ENCODE measurements at regions not wholly inside any gene's neighbourhood (a gene's known extent, or its start where the extent isn't known, plus 50 kb on each side); places are given as distances from the start of the nearest gene placed in this dataset.

DNA sequence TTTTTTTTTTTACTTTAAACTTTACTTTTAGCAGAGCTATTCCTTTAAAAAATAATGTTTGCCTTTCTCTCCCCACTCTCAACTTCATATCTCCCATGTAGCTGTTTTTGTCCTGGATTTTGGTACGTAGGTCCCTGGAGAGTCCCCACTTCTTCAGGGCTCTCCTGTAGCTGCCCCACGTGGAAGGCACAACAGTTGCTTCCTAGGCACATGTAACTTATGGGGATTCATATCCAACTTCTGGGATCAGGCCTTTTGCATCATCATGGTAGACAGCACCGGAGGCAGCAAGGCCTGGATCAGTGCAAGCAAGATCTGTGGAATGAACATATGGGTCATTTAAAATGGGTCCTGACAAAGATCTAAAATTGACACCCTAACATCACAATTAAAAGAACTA, 95.7 kb downstream of the ACAA2 start:
- Histone ChIP-seq H3K27me3 (replicated peaks in 1 of 2; ENCODE audit: control insufficient read depth in 2 of 2, insufficient read depth in 2 of 2, low read length in 1 of 2) (no peaks in the 10 kb centered on the region), H3K79me2 (ENCODE audit: control insufficient read depth, insufficient read depth, low read length) (no peaks in the 10 kb centered on the region), H2AFZ (ENCODE audit: control insufficient read depth, low read depth, low read length) (no peak overlapping the region), H4K20me1 (ENCODE audit: control insufficient read depth, insufficient read depth) (no peaks in the 10 kb centered on the region), H3K9ac (ENCODE audit: control insufficient read depth, insufficient read depth, low read length) (no peak overlapping the region), H3K4me3 (no peak overlapping the region), H3K4me2 (ENCODE audit: control insufficient read depth, insufficient read depth) (no peak overlapping the region), H3K4me1 (ENCODE audit: control insufficient read depth, insufficient read depth, low read length) (no peaks in the 10 kb centered on the region), H3K27ac (ENCODE audit: control insufficient read depth, insufficient read depth) (no peak overlapping the region), H3K36me3 (ENCODE audit: control insufficient read depth in 2 of 2, insufficient read depth in 2 of 2, low read length in 1 of 2) (no peaks in the 10 kb centered on the region), H3K9me3 (replicated peaks; ENCODE audit: control insufficient read depth, insufficient read depth, low read length) (no peaks in the 10 kb centered on the region)
- RAD21 ChIA-PET (ENCODE audit: unreplicated experiment): no interaction called here
- in situ Hi-C loops (cut with MboI): no loop called here
- DNase-seq (ENCODE audit: low read depth, low spot score): no peak
- WGBS (ENCODE audit: insufficient coverage, insufficient replicate concordance, low lambda C conversion rate, missing lambda C conversion rate): 2% methylated on average over 3 of the region's 3 CpGs
- SMC1A ChIA-PET (ENCODE audit: uncharacterized antibody, unreplicated experiment): no interaction called here
- TF ChIP-seq MYC (IDR thresholded peaks at IDR 0.05; ENCODE audit: insufficient read depth, insufficient read length, insufficient replicate concordance, low read length, severe bottlenecking) (no peak), EZH2 (IDR thresholded peaks at IDR 0.05; ENCODE audit: borderline replicate concordance, control insufficient read depth, low read depth, low read length) (no peak)
- FAIRE-seq: no peak
- CTCF ChIA-PET: interaction anchor here (1.0 to 1.5 kb wide), 2 partner anchors 12 to 141 kb away, joined by 3 read pairs; no protein-coding TSS in a partner anchor
- no TSS peak for BruUV-seq (replicated peaks)
- intact Hi-C loops (cut with micrococcal nuclease; ENCODE audit: unreplicated experiment): no loop called here
- POLR2A ChIA-PET: no interaction called here
- no peak for ATAC-seq

DNA sequence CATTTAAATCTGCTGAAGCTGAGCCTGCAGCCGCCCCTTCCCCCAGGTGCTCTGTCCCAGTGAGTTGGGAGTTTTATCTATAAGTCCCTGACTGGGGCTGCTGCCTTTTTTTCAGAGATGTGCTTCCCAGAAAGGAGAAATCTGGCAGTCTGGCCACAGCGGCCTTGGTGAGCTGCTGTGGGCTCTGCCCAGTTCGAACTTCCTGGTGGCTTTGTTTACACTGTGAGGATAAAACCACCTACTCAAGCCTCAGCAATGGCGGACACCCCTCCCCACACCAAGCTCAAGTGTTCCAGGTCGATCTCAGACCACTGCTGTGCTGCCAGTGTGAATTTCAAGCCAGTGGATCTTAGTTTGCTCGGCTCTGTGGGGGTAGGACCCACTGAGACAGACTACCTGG, 97.3 kb downstream of the ACAA2 start:
- FAIRE-seq: no peak
- ChIA-PET SMC1A (ENCODE audit: uncharacterized antibody, unreplicated experiment) (no interaction called here), RAD21 (ENCODE audit: unreplicated experiment) (no interaction called here), CTCF (interaction anchor here (1.5 kb wide), 1 partner anchor 142 kb away, joined by 3 read pairs; no protein-coding TSS in a partner anchor), POLR2A (no interaction called here)
- in situ Hi-C loops (cut with MboI) (no loop called here), intact Hi-C loops (cut with micrococcal nuclease; ENCODE audit: unreplicated experiment) (no loop called here)
- H3K4me2 ChIP-seq (ENCODE audit: control insufficient read depth, insufficient read depth): no peak overlapping the region
- WGBS (ENCODE audit: insufficient coverage, insufficient replicate concordance, low lambda C conversion rate, missing lambda C conversion rate): 5% methylated on average over 6 of the region's 6 CpGs
- no peaks in the 10 kb centered on the region for H3K36me3 ChIP-seq (ENCODE audit: control insufficient read depth in 2 of 2, insufficient read depth in 2 of 2, low read length in 1 of 2)
- no peak for DNase-seq (ENCODE audit: low read depth, low spot score)
- no peaks in the 10 kb centered on the region for H4K20me1 ChIP-seq (ENCODE audit: control insufficient read depth, insufficient read depth)
- H3K27me3 ChIP-seq (replicated peaks in 1 of 2; ENCODE audit: control insufficient read depth in 2 of 2, insufficient read depth in 2 of 2, low read length in 1 of 2): no peaks in the 10 kb centered on the region
- no peaks in the 10 kb centered on the region for H3K4me1 ChIP-seq (ENCODE audit: control insufficient read depth, insufficient read depth, low read length)
- ATAC-seq: no peak
- H3K27ac ChIP-seq (ENCODE audit: control insufficient read depth, insufficient read depth): no peak overlapping the region
- no TSS peak for BruUV-seq (replicated peaks)
- no peak overlapping the region for H3K4me3 ChIP-seq
- H3K79me2 ChIP-seq (ENCODE audit: control insufficient read depth, insufficient read depth, low read length): no peaks in the 10 kb centered on the region
- no peak for TF ChIP-seq TAF1 (IDR thresholded peaks at IDR 0.05; ENCODE audit: borderline replicate concordance, low read depth, low read length)
- no peak for TF ChIP-seq SMC3 (IDR thresholded peaks at IDR 0.05; ENCODE audit: borderline replicate concordance, low read length)
- no peak for TF ChIP-seq DPF2 (IDR thresholded peaks at IDR 0.05)
- TF ChIP-seq, protein P1, sequence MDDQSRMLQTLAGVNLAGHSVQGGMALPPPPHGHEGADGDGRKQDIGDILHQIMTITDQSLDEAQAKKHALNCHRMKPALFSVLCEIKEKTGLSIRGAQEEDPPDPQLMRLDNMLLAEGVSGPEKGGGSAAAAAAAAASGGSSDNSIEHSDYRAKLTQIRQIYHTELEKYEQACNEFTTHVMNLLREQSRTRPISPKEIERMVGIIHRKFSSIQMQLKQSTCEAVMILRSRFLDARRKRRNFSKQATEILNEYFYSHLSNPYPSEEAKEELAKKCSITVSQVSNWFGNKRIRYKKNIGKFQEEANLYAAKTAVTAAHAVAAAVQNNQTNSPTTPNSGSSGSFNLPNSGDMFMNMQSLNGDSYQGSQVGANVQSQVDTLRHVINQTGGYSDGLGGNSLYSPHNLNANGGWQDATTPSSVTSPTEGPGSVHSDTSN (IDR thresholded peaks at IDR 0.05; ENCODE audit: insufficient replicate concordance, low read depth, low read length): no peak
- TF ChIP-seq TARDBP (IDR thresholded peaks at IDR 0.05; ENCODE audit: borderline replicate concordance): no peak
- no peak for TF ChIP-seq PAX5 (IDR thresholded peaks at IDR 0.05; ENCODE audit: borderline replicate concordance, low read depth, low read length)
- no peak for TF ChIP-seq EZH2 (IDR thresholded peaks at IDR 0.05; ENCODE audit: borderline replicate concordance, control insufficient read depth, low read depth, low read length)
- no peak for TF ChIP-seq CHD2 (IDR thresholded peaks at IDR 0.05; ENCODE audit: borderline replicate concordance, low read depth, low read length)
- TF ChIP-seq SREBF2 (IDR thresholded peaks at IDR 0.05; ENCODE audit: low read length): no peak
- TF ChIP-seq MEF2A (IDR thresholded peaks at IDR 0.05; ENCODE audit: insufficient read depth, low read depth, low read length): no peak
- TF ChIP-seq SIX5 (IDR thresholded peaks at IDR 0.05; ENCODE audit: low read depth, low read length, severe bottlenecking): no peak
- TF ChIP-seq, protein P2, sequence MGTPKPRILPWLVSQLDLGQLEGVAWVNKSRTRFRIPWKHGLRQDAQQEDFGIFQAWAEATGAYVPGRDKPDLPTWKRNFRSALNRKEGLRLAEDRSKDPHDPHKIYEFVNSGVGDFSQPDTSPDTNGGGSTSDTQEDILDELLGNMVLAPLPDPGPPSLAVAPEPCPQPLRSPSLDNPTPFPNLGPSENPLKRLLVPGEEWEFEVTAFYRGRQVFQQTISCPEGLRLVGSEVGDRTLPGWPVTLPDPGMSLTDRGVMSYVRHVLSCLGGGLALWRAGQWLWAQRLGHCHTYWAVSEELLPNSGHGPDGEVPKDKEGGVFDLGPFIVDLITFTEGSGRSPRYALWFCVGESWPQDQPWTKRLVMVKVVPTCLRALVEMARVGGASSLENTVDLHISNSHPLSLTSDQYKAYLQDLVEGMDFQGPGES (IDR thresholded peaks at IDR 0.05): no peak
- TF ChIP-seq, protein P3, sequence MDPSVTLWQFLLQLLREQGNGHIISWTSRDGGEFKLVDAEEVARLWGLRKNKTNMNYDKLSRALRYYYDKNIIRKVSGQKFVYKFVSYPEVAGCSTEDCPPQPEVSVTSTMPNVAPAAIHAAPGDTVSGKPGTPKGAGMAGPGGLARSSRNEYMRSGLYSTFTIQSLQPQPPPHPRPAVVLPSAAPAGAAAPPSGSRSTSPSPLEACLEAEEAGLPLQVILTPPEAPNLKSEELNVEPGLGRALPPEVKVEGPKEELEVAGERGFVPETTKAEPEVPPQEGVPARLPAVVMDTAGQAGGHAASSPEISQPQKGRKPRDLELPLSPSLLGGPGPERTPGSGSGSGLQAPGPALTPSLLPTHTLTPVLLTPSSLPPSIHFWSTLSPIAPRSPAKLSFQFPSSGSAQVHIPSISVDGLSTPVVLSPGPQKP (IDR thresholded peaks at IDR 0.05; ENCODE audit: low read depth, low read length): no peak
- no peak for TF ChIP-seq HDAC6 (IDR thresholded peaks at IDR 0.05; ENCODE audit: unreplicated experiment)
- H3K9ac ChIP-seq (ENCODE audit: control insufficient read depth, insufficient read depth, low read length): no peak overlapping the region
- no peaks in the 10 kb centered on the region for H3K9me3 ChIP-seq (replicated peaks; ENCODE audit: control insufficient read depth, insufficient read depth, low read length)
- no peak overlapping the region for H2AFZ ChIP-seq (ENCODE audit: control insufficient read depth, low read depth, low read length)

Measured in GM12878 (cell line).